Ishikawa (cell line): ENCODE measurements at regions not wholly inside any gene's neighbourhood (a gene's known extent, or its start where the extent isn't known, plus 50 kb on each side); places are given as distances from the start of the nearest gene placed in this dataset.

Experiments used
- CREB1 ChIP-seq: IDR thresholded peaks from 2 replicates; pipeline ENCODE4 v1.6.1; 2012; ENCODE audit warnings: low read depth
- TEAD4 ChIP-seq: IDR thresholded peaks from 2 replicates; pipeline ENCODE4 v1.6.1; 2012
- TF ChIP-seq, protein P1 (sequence below): IDR thresholded peaks from 2 replicates; pipeline ENCODE4 v1.6.1; 2012; ENCODE audit warnings: low read depth, mild to moderate bottlenecking

DNA sequence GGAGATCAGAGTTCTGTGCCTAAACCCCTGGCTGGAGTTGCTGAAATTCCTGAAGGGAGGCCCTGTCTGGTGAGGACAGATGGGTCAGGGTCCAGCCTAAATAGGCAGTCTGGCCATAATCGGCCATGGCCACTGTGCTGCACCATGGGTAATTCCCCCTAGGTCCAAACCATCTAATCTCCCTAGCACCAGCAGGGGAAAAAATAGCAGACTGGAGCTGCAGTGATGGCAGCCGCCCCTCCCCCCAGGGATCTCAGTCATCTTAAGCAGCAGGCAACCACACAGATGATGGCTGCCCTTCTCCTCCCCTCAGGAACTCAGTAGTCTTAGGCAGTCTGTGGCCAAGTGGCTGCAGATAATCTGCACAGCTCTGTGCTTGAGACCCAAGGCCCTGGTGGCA, 68.4 kb upstream of the CD96 start:
- TF ChIP-seq CREB1, result no peak
- TF ChIP-seq, protein P1, sequence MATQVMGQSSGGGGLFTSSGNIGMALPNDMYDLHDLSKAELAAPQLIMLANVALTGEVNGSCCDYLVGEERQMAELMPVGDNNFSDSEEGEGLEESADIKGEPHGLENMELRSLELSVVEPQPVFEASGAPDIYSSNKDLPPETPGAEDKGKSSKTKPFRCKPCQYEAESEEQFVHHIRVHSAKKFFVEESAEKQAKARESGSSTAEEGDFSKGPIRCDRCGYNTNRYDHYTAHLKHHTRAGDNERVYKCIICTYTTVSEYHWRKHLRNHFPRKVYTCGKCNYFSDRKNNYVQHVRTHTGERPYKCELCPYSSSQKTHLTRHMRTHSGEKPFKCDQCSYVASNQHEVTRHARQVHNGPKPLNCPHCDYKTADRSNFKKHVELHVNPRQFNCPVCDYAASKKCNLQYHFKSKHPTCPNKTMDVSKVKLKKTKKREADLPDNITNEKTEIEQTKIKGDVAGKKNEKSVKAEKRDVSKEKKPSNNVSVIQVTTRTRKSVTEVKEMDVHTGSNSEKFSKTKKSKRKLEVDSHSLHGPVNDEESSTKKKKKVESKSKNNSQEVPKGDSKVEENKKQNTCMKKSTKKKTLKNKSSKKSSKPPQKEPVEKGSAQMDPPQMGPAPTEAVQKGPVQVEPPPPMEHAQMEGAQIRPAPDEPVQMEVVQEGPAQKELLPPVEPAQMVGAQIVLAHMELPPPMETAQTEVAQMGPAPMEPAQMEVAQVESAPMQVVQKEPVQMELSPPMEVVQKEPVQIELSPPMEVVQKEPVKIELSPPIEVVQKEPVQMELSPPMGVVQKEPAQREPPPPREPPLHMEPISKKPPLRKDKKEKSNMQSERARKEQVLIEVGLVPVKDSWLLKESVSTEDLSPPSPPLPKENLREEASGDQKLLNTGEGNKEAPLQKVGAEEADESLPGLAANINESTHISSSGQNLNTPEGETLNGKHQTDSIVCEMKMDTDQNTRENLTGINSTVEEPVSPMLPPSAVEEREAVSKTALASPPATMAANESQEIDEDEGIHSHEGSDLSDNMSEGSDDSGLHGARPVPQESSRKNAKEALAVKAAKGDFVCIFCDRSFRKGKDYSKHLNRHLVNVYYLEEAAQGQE, result no peak
- TF ChIP-seq TEAD4, result no peak
